IMR-90 (cell line): ENCODE measurements at regions not wholly inside any gene's neighbourhood (a gene's known extent, or its start where the extent isn't known, plus 50 kb on each side); places are given as distances from the start of the nearest gene placed in this dataset.

ENCODE experiments used
- CTCF ChIP-seq: conservative IDR thresholded peaks from 2 replicates; pipeline ENCODE4 v1.5.1; 2012; ENCODE audit warnings: mild to moderate bottlenecking, low read depth, low read length, improper control_type of control experiment
- ELK1 ChIP-seq: fragments of 150-350 bp; IDR thresholded peaks from 2 replicates; pipeline ENCODE4 v1.6.1; 2016; ENCODE audit warnings: low read depth, mild to moderate bottlenecking, low read length, moderate library complexity, borderline replicate concordance
- POLR2A ChIP-seq: IDR thresholded peaks from 2 replicates; pipeline ENCODE4 v1.6.1; 2012; ENCODE audit warnings: mild to moderate bottlenecking, low read depth, low read length

- TF ChIP-seq POLR2A, result no peak
- no peak for TF ChIP-seq ELK1
- TF ChIP-seq CTCF, result no peak
Measured at GRCh38 chr1:227391879-227392278, 73.6 kb upstream of the CDC42BPA start.
